Glomerular endothelial cell (primary cell): ENCODE measurements at regions not wholly inside any gene's neighbourhood (a gene's known extent, or its start where the extent isn't known, plus 50 kb on each side); places are given as distances from the start of the nearest gene placed in this dataset.

ENCODE experiments used
- DNase-seq: peaks from one replicate; pipeline ENCODE4 v3.0.0-alpha.2; 2011; ENCODE audit warnings: low read depth, low spot score; ENCODE audit errors: extremely low read depth

GRCh38 chr1:79617777-79618176 lies 611.2 kb upstream of the ADGRL4 start:
- DNase-seq, result no peak

- DNase-seq, result no peak
These were observed 608.2 kb upstream of the ADGRL4 start for GRCh38 chr1:79614762-79615161.

GRCh38 chr1:79614106-79614505 lies 607.6 kb upstream of the ADGRL4 start:
- DNase-seq, result no peak

GRCh38 chr1:79613046-79613445 lies 606.5 kb upstream of the ADGRL4 start:
- DNase-seq, result no peak

GRCh38 chr1:79604490-79605198 lies 598.1 kb upstream of the ADGRL4 start:
- DNase-seq, result no peak

- no peak for DNase-seq
These were observed 597.3 kb upstream of the ADGRL4 start for GRCh38 chr1:79603843-79604242.

- DNase-seq, result no peak
These were observed 592.7 kb upstream of the ADGRL4 start for GRCh38 chr1:79599257-79599656.

GRCh38 chr1:79595931-79596330 lies 589.4 kb upstream of the ADGRL4 start:
- DNase-seq, result no peak

- DNase-seq, result no peak
These were observed 587.7 kb upstream of the ADGRL4 start for GRCh38 chr1:79594121-79594698.

- no peak for DNase-seq
These were observed 586.2 kb upstream of the ADGRL4 start for GRCh38 chr1:79592707-79593106.

GRCh38 chr1:79588719-79589118 lies 582.2 kb upstream of the ADGRL4 start:
- DNase-seq, result no peak

- no peak for DNase-seq
These were observed 580.7 kb upstream of the ADGRL4 start for GRCh38 chr1:79587229-79587628.

GRCh38 chr1:79585801-79586200 lies 579.3 kb upstream of the ADGRL4 start:
- DNase-seq, result no peak

GRCh38 chr1:79575424-79575823 lies 568.9 kb upstream of the ADGRL4 start:
- DNase-seq, result peak; percentile 77

GRCh38 chr1:79568411-79568810 lies 561.9 kb upstream of the ADGRL4 start:
- DNase-seq, result no peak

GRCh38 chr1:79561521-79561978 lies 555.0 kb upstream of the ADGRL4 start:
- DNase-seq, result no peak

- no peak for DNase-seq
These were observed 549.7 kb upstream of the ADGRL4 start for GRCh38 chr1:79556189-79556588.

- no peak for DNase-seq
These were observed 548.2 kb upstream of the ADGRL4 start for GRCh38 chr1:79554688-79555087.

- DNase-seq, result no peak
These were observed 544.8 kb upstream of the ADGRL4 start for GRCh38 chr1:79551321-79551720.

- no peak for DNase-seq
These were observed 543.9 kb upstream of the ADGRL4 start for GRCh38 chr1:79550402-79550801.

GRCh38 chr1:79549201-79549600 lies 542.7 kb upstream of the ADGRL4 start:
- no peak for DNase-seq

GRCh38 chr1:79547514-79547913 lies 541.0 kb upstream of the ADGRL4 start:
- no peak for DNase-seq

- no peak for DNase-seq
These were observed 536.9 kb upstream of the ADGRL4 start for GRCh38 chr1:79543394-79543793.
